SK-N-SH treated with all-trans-retinoic acid at 6 μM for 48 hours (cell line): ENCODE measurements at regions not wholly inside any gene's neighbourhood (a gene's known extent, or its start where the extent isn't known, plus 50 kb on each side); places are given as distances from the start of the nearest gene placed in this dataset.
"Not testable (repeated sequence)": the region's sequence is repeated elsewhere in the genome, so short reads cannot be mapped to it uniquely, and the experiment has no call there.

Source experiments
- ATAC-seq: fragments of 200-7000 bp; cut with Tn5 transposase; 3 replicates; pipeline ENCODE4 v1.9.1; 2020; ENCODE audit warnings: mild to moderate bottlenecking, moderate library complexity
- ARNTL ChIP-seq: fragments of 450-650 bp; formaldehyde crosslinking; IDR thresholded peaks from 2 replicates; pipeline ENCODE4 v1.5.0; 2020; ENCODE audit warnings: low read depth, mild to moderate bottlenecking, moderate library complexity, borderline replicate concordance
- BACH2 ChIP-seq: fragments of 250-450 bp; sonication (Bioruptor Pico); IDR thresholded peaks from 2 replicates; pipeline ENCODE4 v1.9.0; 2021; ENCODE audit warnings: mild to moderate bottlenecking, borderline replicate concordance
- CSDC2 ChIP-seq: fragments of 250-450 bp; sonication (Bioruptor Pico); IDR thresholded peaks from 2 replicates; pipeline ENCODE4 v1.5.0; 2020; ENCODE audit warnings: mild to moderate bottlenecking, moderate library complexity
- CSRNP3 ChIP-seq: fragments of 250-450 bp; sonication (Bioruptor Pico); IDR thresholded peaks from 2 replicates; pipeline ENCODE4 v1.5.1; 2021; ENCODE audit warnings: mild to moderate bottlenecking, moderate library complexity
- ESRRG ChIP-seq: fragments of 250-450 bp; sonication (Bioruptor Pico); IDR thresholded peaks from 2 replicates; pipeline ENCODE4 v1.6.1; 2021; ENCODE audit warnings: mild to moderate bottlenecking
- GLIS3 ChIP-seq: fragments of 250-450 bp; sonication (Bioruptor Pico); IDR thresholded peaks from 2 replicates; pipeline ENCODE4 v1.5.0; 2020; ENCODE audit warnings: mild to moderate bottlenecking, moderate library complexity
- ISL1 ChIP-seq: fragments of 250-450 bp; sonication (Bioruptor Pico); IDR thresholded peaks from 2 replicates; pipeline ENCODE4 v2.1.2; 2022; ENCODE audit warnings: mild to moderate bottlenecking, moderate library complexity
- OSR1 ChIP-seq: fragments of 250-450 bp; sonication (Bioruptor Pico); IDR thresholded peaks from 2 replicates; pipeline ENCODE4 v1.8.0; 2022; ENCODE audit warnings: moderate library complexity, mild to moderate bottlenecking, inconsistent platforms
- RARB ChIP-seq: fragments of 250-450 bp; sonication (Bioruptor Pico); IDR thresholded peaks from 2 replicates; pipeline ENCODE4 v1.8.0; 2021; ENCODE audit warnings: mild to moderate bottlenecking, moderate library complexity
- TCF4 ChIP-seq: fragments of 250-450 bp; sonication (Bioruptor Pico); IDR thresholded peaks from 2 replicates; pipeline ENCODE4 v1.8.0; 2021; ENCODE audit warnings: mild to moderate bottlenecking, moderate library complexity, borderline replicate concordance
- TOX ChIP-seq: fragments of 250-450 bp; sonication (Bioruptor Pico); IDR thresholded peaks from 2 replicates; pipeline ENCODE4 v1.8.0; 2021; ENCODE audit warnings: mild to moderate bottlenecking, moderate library complexity, borderline replicate concordance
- ZC3H10 ChIP-seq: fragments of 250-450 bp; sonication (Bioruptor Pico); IDR thresholded peaks from 2 replicates; pipeline ENCODE4 v1.5.1; 2021; ENCODE audit warnings: mild to moderate bottlenecking, moderate library complexity
- ZFP3 ChIP-seq: fragments of 250-450 bp; sonication (Bioruptor Pico); IDR thresholded peaks from 2 replicates; pipeline ENCODE4 v1.5.0; 2020; ENCODE audit warnings: mild to moderate bottlenecking, moderate library complexity
- ZFP30 ChIP-seq: fragments of 450-650 bp; formaldehyde crosslinking; IDR thresholded peaks from 2 replicates; pipeline ENCODE4 v1.5.0; 2022; ENCODE audit warnings: mild to moderate bottlenecking, moderate library complexity
- ZNF565 ChIP-seq: fragments of 450-650 bp; formaldehyde crosslinking; conservative IDR thresholded peaks from 2 replicates; pipeline ENCODE4 v1.5.0; 2020; ENCODE audit warnings: low read depth, mild to moderate bottlenecking, moderate library complexity
- ZNF70 ChIP-seq: fragments of 450-650 bp; formaldehyde crosslinking; IDR thresholded peaks from 2 replicates; pipeline ENCODE4 v1.5.0; 2020; ENCODE audit warnings: mild to moderate bottlenecking, moderate library complexity
- ZNF8 ChIP-seq: fragments of 450-650 bp; formaldehyde crosslinking; IDR thresholded peaks from 2 replicates; pipeline ENCODE4 v1.5.0; 2020; ENCODE audit warnings: mild to moderate bottlenecking, moderate library complexity
- TF ChIP-seq, protein P1 (sequence below): fragments of 250-450 bp; sonication (Bioruptor Pico); IDR thresholded peaks from 2 replicates; pipeline ENCODE4 v1.8.0; 2020; ENCODE audit warnings: mild to moderate bottlenecking, moderate library complexity, borderline replicate concordance
- TF ChIP-seq, protein P2 (sequence below): fragments of 250-450 bp; sonication (Bioruptor Pico); IDR thresholded peaks from 2 replicates; pipeline ENCODE4 v1.8.0; 2021; ENCODE audit warnings: low read depth, mild to moderate bottlenecking, moderate library complexity, borderline replicate concordance
- TF ChIP-seq, protein P3 (sequence below): fragments of 250-450 bp; sonication (Bioruptor Pico); IDR thresholded peaks from 2 replicates; pipeline ENCODE4 v1.5.0; 2020; ENCODE audit warnings: mild to moderate bottlenecking, moderate library complexity

DNA sequence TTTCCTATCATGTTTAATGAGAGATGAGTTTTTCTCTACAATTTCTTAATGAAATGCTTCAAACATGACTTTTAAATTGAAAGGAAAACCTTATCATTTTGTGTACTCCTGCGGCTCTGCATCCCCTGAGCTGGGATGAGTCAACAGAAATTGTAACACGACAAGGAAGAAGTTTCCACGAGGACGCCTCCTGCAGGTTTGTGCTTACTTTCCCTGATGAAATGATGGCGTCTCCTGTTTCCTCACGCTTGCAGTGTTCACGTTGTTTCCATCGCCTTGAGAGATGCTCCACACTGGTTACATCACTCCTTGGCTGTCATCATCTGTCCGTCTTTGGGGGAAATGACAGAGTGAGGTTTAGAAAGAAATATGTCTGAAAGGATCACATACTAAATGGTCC lies 233.7 kb upstream of the ZFP64 start:
- no peak for TF ChIP-seq TCF4 (CRISPR knock-in tag)
- TF ChIP-seq RARB, result no peak
- TF ChIP-seq GLIS3, result no peak
- TF ChIP-seq ZNF8 (CRISPR knock-in tag), result no peak
- TF ChIP-seq ZNF565 (CRISPR knock-in tag), result no peak
- TF ChIP-seq ISL1 (CRISPR knock-in tag), result no peak
- TF ChIP-seq CSRNP3, result no peak
- no peak for TF ChIP-seq CSDC2 (CRISPR knock-in tag)
- TF ChIP-seq OSR1 (CRISPR knock-in tag), result no peak
- no peak for TF ChIP-seq ZFP3 (CRISPR knock-in tag)
- no peak for ATAC-seq

DNA sequence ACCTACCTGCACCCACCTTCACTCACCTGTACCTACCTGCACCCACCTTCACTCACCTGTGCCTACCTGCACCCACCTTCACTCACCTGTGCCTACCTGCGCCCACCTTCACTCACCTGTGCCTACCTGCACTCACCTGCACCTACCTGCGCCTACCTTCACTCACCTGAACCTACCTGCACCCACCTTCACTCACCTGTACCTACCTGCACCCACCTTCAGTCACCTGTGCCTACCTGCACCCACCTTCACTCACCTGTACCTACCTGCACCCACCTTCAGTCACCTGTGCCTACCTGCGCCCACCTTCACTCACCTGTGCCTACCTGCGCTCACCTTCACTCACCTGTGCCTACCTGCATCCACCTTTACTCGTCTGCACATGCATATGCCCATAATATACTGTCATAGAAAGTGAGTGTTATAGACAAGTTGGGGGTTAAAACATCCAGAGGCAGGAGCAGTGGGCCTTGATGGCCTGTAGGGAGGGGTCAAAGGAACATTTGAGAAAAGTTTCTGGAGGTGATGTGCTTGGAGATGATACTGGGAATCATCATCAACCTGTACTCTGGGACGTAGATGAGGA lies 232.9 kb upstream of the ZFP64 start:
- ATAC-seq, result not testable (repeated sequence)

DNA sequence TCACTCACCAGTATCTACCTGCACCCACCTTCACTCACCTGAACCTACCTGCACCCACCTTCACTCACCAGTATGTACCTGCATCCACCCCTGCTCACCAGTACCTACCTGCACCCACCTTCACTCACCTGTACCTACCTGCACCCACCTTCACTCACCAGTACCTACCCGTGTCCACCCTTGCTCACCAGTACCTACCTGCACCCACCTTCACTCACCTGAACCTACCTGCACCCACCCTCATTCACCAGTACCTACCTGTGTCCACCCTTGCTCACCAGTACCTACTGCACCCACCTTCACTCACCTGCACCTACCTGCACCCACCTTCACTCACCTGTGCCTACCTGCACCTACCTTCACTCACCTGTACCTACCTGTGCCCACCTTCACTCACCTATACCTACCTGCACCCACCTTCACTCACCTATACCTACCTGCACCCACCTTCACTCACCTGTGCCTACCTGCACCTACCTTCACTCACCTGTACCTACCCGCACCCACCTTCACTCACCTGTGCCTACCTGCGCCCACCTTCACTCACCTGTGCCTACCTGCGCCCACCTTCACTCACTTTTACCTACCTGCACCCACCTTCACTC lies 232.1 kb upstream of the ZFP64 start:
- not testable (repeated sequence) for ATAC-seq

DNA sequence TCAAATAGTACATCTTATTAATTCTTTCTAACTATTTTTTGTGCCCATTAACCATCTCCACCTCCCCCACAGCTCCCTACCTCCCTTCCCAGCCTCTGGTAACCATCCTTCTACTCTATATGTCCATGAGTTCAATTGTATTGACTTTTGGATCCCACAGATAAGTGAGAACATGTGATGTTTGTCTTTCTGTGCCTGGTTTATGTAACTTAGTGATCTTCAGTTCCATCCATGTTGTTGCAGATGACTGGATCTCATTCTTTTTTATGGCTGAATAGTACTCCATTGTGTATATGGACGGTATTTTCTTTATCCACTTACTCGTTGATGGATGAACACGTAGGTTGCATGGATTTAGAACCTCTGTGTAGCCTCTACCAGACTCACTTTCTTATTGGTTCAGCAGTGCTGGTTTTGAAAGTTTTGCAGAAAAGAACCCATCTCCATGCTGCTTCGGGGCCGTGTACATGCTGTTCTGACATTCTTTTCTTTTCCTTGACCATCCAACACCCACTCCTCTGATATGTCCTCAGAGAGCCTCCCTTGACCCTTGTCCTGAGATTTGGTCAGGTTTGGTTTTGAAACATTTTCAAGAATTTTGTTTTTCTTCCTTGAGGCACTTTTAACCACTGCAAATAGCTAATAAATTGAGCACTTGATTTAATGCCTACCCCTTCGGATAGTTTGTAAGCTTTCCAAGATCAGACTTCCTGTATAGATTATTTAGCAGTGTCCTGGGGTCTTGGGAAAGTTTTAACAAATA lies 231.2 kb upstream of the ZFP64 start:
- TF ChIP-seq RARB (no peak), CSDC2 (CRISPR knock-in tag) (no peak), ZFP30 (no peak), TOX (no peak), ARNTL (CRISPR knock-in tag) (no peak), ZNF8 (CRISPR knock-in tag) (no peak), BACH2 (no peak), TCF4 (CRISPR knock-in tag) (no peak), ESRRG (CRISPR knock-in tag) (no peak), CSRNP3 (no peak), GLIS3 (no peak), ZNF70 (CRISPR knock-in tag) (no peak), ISL1 (CRISPR knock-in tag) (no peak), ZC3H10 (CRISPR knock-in tag) (no peak), ZNF565 (CRISPR knock-in tag) (no peak), OSR1 (CRISPR knock-in tag) (no peak)
- TF ChIP-seq, protein P1, sequence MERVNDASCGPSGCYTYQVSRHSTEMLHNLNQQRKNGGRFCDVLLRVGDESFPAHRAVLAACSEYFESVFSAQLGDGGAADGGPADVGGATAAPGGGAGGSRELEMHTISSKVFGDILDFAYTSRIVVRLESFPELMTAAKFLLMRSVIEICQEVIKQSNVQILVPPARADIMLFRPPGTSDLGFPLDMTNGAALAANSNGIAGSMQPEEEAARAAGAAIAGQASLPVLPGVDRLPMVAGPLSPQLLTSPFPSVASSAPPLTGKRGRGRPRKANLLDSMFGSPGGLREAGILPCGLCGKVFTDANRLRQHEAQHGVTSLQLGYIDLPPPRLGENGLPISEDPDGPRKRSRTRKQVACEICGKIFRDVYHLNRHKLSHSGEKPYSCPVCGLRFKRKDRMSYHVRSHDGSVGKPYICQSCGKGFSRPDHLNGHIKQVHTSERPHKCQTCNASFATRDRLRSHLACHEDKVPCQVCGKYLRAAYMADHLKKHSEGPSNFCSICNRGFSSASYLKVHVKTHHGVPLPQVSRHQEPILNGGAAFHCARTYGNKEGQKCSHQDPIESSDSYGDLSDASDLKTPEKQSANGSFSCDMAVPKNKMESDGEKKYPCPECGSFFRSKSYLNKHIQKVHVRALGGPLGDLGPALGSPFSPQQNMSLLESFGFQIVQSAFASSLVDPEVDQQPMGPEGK (CRISPR knock-in tag), result no peak
- TF ChIP-seq, protein P2, sequence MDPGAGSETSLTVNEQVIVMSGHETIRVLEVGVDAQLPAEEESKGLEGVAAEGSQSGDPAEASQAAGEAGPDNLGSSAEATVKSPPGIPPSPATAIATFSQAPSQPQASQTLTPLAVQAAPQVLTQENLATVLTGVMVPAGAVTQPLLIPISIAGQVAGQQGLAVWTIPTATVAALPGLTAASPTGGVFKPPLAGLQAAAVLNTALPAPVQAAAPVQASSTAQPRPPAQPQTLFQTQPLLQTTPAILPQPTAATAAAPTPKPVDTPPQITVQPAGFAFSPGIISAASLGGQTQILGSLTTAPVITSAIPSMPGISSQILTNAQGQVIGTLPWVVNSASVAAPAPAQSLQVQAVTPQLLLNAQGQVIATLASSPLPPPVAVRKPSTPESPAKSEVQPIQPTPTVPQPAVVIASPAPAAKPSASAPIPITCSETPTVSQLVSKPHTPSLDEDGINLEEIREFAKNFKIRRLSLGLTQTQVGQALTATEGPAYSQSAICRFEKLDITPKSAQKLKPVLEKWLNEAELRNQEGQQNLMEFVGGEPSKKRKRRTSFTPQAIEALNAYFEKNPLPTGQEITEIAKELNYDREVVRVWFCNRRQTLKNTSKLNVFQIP (CRISPR knock-in tag), result no peak
- ATAC-seq, result no peak

GRCh38 chr20:52420805-52421204 lies 229.2 kb upstream of the ZFP64 start:
- TF ChIP-seq OSR1 (CRISPR knock-in tag) (no peak), TOX (no peak), TCF4 (CRISPR knock-in tag) (no peak), ZNF8 (CRISPR knock-in tag) (no peak), ZFP30 (no peak), GLIS3 (no peak), CSRNP3 (no peak), ZC3H10 (CRISPR knock-in tag) (no peak), ZNF565 (CRISPR knock-in tag) (no peak), ZFP3 (CRISPR knock-in tag) (no peak), RARB (no peak)
- TF ChIP-seq, protein P3, sequence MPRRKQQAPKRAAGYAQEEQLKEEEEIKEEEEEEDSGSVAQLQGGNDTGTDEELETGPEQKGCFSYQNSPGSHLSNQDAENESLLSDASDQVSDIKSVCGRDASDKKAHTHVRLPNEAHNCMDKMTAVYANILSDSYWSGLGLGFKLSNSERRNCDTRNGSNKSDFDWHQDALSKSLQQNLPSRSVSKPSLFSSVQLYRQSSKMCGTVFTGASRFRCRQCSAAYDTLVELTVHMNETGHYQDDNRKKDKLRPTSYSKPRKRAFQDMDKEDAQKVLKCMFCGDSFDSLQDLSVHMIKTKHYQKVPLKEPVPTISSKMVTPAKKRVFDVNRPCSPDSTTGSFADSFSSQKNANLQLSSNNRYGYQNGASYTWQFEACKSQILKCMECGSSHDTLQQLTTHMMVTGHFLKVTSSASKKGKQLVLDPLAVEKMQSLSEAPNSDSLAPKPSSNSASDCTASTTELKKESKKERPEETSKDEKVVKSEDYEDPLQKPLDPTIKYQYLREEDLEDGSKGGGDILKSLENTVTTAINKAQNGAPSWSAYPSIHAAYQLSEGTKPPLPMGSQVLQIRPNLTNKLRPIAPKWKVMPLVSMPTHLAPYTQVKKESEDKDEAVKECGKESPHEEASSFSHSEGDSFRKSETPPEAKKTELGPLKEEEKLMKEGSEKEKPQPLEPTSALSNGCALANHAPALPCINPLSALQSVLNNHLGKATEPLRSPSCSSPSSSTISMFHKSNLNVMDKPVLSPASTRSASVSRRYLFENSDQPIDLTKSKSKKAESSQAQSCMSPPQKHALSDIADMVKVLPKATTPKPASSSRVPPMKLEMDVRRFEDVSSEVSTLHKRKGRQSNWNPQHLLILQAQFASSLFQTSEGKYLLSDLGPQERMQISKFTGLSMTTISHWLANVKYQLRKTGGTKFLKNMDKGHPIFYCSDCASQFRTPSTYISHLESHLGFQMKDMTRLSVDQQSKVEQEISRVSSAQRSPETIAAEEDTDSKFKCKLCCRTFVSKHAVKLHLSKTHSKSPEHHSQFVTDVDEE (CRISPR knock-in tag), result no peak
- no peak for ATAC-seq
